ENCODE measurements at regions not wholly inside any gene's neighbourhood (a gene's known extent, or its start where the extent isn't known, plus 50 kb on each side); places are given as distances from the start of the nearest gene placed in this dataset.
"Not testable (repeated sequence)": the region's sequence is repeated elsewhere in the genome, so short reads cannot be mapped to it uniquely, and the experiment has no call there.

GRCh38 chrY:7415157-7415633 is 503.6 kb upstream of the AMELY start:
- no peak for ATAC-seq

- no peak for ATAC-seq
Observed at GRCh38 chrY:7390056-7390455, 478.5 kb upstream of the AMELY start.

- ATAC-seq: no peak
Observed at GRCh38 chrY:7382988-7383387, 471.4 kb upstream of the AMELY start.

- ATAC-seq: no peak
Observed at GRCh38 chrY:7377091-7377490, 465.5 kb upstream of the AMELY start.

GRCh38 chrY:7374485-7374884 is 462.9 kb upstream of the AMELY start:
- not testable (repeated sequence) for ATAC-seq

- not testable (repeated sequence) for ATAC-seq
Observed at GRCh38 chrY:7371953-7372352, 460.4 kb upstream of the AMELY start.

- ATAC-seq: not testable (repeated sequence)
Observed at GRCh38 chrY:7371026-7371425, 459.5 kb upstream of the AMELY start.

GRCh38 chrY:7359520-7359919 is 448.0 kb upstream of the AMELY start:
- no peak for ATAC-seq

GRCh38 chrY:7358103-7358752 is 446.7 kb upstream of the AMELY start:
- no peak for ATAC-seq

- ATAC-seq: not testable (repeated sequence)
Observed at GRCh38 chrY:7355891-7356290, 444.3 kb upstream of the AMELY start.

GRCh38 chrY:7344661-7345060 is 433.1 kb upstream of the AMELY start:
- no peak for ATAC-seq

GRCh38 chrY:7343261-7343660 is 431.7 kb upstream of the AMELY start:
- ATAC-seq: no peak

- not testable (repeated sequence) for ATAC-seq
Observed at GRCh38 chrY:7342732-7343131, 431.2 kb upstream of the AMELY start.

- ATAC-seq: no peak
Observed at GRCh38 chrY:7339391-7340087, 428.0 kb upstream of the AMELY start.

GRCh38 chrY:7336023-7336873 is 424.7 kb upstream of the AMELY start:
- no peak for ATAC-seq

- ATAC-seq: no peak
Observed at GRCh38 chrY:7334449-7334848, 422.9 kb upstream of the AMELY start.

- ATAC-seq: no peak
Observed at GRCh38 chrY:7326296-7327246, 415.0 kb upstream of the AMELY start.

GRCh38 chrY:7325531-7325930 is 414.0 kb upstream of the AMELY start:
- no peak for ATAC-seq

- no peak for ATAC-seq
Observed at GRCh38 chrY:7320751-7321150, 409.2 kb upstream of the AMELY start.

GRCh38 chrY:7320171-7320570 is 408.6 kb upstream of the AMELY start:
- not testable (repeated sequence) for ATAC-seq

GRCh38 chrY:7318122-7318521 is 406.6 kb upstream of the AMELY start:
- ATAC-seq: no peak

GRCh38 chrY:7317571-7317970 is 406.0 kb upstream of the AMELY start:
- ATAC-seq: no peak

Measured in esophagus mucosa (tissue), 1 donor.